ENCODE measurements at regions not wholly inside any gene's neighbourhood (a gene's known extent, or its start where the extent isn't known, plus 50 kb on each side); places are given as distances from the start of the nearest gene placed in this dataset.
"Not testable (repeated sequence)": the region's sequence is repeated elsewhere in the genome, so short reads cannot be mapped to it uniquely, and the experiment has no call there.

DNA sequence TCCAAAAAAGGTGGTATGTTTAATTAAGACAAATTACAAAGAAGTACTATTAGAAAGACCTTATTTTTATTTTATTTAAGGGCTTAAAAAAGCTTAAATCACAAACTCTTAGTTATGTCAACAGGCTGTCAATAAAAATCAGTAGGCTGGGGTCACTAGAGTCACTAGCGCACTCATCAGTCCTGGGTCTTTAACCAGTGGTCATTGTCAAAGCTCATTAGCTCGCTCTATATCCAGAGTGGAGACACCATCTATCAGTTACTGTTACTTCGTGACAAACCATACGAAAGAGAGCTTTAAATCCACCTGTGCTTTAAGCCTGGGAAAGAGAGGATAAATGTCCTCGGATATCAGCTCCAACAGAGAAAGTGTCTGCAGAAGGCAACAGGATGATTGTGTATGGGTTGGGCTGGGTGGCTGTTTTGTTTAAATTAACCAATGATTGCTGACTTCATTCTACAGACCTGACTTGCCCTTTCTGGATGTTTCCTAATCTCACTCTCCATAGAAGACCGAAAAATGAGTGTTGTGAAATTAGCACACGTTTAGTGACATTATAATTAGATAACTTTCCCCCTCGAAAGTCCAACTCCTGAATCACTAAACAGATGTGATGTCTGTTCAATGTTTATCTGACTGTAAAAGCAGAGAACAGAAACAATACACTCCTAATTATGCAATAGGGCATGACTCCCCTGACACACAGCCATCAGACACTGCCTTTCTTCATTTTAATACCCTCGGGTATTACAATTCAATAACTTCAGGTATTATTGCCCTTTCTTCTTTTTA is 123.6 kb upstream of the TNPO1 start:
- peak; percentile 41 for DNase-seq

DNA sequence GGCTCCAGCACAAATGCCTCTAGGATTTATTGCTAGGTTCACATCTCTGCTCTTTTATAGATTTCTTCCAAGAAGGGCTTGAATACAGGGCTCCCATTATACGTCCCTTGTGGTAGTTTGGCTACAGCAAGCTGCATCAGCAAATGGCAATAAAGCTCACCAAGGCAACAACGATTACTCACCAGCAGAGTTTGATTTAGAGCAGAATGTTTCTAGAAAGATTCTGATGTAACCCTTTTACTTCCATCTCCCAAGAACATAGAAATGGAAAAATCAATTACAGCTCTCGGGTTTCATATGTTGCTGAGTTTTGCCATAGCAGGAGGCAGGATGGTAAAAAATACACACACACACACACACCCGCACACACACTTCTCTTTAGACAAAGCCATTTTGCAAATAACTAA is 124.2 kb upstream of the TNPO1 start:
- peak; percentile 33 for DNase-seq

DNA sequence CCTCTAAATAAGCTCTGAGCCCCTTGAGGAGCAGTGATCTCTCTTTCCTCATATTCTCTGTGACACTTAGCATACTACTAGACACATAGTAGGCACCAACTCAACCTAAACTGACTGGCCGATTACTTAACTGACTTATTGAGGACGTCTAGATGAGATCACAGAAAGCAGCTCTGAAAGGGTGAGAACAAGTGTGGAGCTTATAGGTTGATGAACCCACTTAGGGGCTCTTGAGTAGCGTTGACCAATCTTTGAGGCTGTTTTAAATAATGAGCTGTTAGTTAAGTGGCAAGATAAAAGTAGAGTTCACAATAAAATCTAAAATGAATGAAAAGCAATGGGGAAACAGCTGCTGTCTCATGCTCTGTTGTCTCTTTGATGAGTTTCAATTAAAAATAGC is 124.7 kb upstream of the TNPO1 start:
- DNase-seq, result no peak

DNA sequence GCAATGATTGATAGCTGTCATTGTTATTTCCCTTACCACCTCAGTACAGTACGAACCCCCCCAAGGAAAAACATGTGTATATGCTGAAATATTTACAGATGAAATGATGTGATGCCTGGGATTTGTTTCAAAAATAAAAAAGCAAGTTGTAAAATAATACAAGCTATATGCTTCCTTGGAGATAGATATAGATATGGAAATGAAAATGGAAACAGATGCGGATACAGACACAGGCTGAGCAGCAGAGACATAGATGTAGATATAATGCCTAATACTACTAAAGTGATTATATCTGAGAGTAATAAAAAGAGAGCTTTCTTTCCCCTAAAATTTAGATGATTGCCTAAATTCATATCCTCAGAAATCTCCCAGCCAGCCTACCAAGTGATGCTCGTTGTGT is 127.5 kb upstream of the TNPO1 start:
- DNase-seq, result no peak

DNA sequence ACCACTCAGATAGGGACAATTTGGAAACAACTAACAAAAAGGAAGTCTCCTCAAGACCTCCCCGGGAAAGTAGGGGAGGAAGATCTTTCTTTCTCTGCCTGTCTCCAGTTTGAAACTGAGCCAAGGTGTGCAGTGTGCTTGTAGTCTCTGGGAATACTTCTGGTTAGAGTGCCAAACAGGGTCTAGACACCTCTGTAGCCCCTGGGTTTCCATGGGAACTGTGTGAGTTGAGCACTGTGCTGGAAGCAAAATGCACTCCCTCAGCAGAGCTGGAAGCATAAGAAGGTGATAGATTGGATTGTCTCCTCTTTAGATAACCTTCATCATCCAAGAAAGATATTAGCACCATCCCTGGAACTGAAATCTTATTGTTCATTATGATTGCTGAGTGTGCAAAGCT is 129.2 kb upstream of the TNPO1 start:
- no peak for DNase-seq

DNA sequence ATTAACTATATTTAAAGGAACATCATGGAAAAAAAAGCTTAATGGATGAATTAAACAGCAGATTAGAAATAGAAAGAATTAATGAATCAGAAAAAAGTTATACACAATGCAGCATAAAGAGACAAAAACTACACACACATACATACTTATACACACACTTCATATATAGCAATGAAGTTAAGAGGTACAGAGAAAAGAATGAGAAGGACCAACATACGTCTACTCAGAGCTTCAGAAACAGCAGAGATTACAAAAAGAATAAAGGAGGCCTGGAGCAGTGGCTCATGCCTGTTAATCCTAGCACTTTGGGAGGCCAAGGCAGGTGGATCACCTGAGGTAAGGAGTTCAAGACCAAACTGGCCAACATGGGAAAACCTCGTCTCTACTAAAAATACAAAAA is 133.9 kb upstream of the TNPO1 start:
- DNase-seq, result no peak

DNA sequence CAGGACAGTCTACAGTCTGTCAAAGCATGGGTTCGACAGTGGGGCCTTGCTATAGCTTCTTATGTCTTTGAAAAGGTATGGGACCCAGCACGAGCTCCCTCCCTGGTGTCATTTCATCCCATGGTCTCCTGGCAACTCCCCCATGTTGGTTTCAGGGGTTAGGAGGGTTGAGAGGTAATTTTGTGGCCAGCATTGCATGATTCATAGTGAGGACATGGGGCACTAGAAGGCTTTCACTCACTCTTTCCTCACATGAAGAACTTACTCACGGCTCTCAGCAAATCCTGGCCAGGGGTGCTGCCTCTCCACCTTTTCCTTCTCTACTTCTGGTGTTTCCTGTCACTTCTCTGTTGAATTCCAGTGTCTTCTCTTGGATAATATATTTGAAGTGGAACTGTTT is 134.7 kb upstream of the TNPO1 start:
- no peak for DNase-seq

DNA sequence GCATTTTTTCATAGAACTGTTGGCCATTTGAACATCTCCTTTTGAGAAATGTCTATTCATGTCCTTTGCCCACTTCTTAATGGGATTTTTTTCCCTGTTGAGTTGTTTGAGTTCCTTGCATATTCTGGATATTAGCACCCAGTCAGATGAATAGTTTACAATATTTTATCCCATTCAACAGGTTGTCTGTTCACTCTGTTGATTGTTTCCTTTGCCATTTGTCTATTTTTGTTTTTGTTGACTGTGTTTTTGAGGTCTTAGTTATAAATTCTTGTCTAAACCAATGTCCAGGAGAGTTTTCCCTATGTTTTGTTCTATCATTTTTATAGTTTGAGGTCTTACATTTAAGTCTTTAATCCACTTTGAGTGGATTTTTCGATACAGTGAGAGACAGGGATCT is 139.0 kb upstream of the TNPO1 start:
- DNase-seq, result no peak

DNA sequence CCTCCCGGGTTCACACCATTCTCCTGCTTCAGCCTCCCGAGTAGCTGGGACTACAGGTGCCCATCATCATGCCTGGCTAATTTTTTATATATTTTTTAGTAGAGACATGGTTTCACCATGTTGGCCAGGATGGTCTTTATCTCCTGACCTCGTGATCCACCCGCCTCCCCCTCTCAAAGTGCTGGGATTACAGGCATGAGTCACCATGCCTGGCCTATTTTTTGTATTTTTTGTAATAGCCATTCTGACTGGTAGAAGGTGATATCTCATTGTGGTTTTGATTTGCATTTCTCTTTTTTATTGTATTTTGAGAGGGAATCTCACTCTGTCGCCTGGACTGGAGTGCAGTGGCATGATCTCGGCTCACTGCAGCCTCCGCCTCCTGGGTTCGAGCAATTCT is 139.6 kb upstream of the TNPO1 start:
- DNase-seq, result not testable (repeated sequence)

DNA sequence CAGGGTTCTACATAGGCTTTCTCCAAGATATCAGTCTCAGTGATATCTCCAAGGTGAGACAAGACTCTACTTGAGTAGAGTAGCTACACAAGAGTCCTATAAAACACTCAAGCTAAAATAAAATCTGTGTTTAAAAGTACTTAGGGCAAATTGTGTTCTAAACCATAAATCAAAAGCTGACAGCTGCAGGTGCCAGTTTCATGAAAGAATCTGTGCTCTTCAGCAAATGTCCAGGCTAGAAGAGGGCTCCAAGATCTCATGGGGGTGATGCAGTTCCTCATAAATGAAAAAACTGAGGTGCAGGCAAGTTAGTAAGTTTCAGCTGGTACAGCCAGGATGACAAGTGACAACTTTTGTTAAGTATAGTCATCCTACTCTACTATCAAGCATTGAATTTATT is 142.8 kb upstream of the TNPO1 start:
- no peak for DNase-seq

DNA sequence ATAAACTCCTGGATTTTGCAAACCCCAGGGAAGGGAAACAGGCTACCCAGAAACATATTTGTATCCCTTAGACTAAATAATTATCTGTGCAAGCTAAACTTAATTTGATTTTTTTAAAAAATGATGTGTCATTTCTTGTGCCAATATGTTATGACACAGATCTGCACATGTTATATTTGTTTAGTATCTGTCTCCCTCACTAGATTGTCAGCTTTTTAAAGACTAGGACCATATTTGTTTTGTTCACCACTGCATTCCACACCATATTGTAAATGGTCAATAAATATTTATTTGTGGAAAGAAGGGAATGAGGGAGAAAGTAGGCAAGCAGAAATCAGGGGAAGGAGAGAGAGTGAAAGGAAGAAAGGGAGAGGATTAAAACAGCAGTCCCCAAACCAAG is 143.3 kb upstream of the TNPO1 start:
- no peak for DNase-seq

DNA sequence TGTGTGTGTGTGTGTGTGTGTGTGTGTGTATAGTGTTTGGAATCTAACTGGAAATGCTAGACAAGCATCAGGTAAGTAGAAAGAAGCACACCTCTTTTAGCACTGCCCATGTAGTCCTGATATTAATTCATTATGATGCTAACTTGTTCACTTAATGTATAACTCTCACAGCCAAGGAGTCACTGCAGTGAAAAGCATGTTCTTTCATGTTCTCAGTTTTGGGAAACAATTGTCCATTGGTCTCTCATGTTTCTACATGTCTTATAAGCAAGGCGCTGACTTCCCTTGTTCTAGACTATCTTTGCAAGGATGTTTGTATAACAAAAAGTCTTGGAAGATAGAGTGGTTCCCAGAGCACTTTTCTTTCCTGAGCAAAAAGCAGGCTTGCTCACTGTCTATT is 148.8 kb upstream of the TNPO1 start:
- DNase-seq, result no peak

DNA sequence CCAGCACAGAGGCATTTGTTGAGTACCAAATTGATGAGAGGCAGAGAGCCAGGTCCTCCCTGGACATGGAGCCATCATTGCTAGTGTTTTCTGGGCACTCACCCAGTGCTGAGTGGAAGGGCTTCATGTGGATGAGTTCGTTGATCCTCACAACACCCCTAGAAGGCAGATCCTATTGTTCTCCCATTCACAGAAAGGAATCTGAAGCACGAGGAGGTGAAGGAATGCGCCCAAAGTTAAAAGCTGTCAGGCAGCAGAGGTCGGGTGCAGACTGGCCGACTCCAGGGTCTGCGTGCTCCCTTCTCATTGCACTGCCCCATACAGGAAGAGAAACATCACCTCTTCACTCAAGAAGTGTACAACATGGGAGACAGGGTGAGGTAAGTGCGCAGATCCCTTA is 153.5 kb upstream of the TNPO1 start:
- no peak for DNase-seq

DNA sequence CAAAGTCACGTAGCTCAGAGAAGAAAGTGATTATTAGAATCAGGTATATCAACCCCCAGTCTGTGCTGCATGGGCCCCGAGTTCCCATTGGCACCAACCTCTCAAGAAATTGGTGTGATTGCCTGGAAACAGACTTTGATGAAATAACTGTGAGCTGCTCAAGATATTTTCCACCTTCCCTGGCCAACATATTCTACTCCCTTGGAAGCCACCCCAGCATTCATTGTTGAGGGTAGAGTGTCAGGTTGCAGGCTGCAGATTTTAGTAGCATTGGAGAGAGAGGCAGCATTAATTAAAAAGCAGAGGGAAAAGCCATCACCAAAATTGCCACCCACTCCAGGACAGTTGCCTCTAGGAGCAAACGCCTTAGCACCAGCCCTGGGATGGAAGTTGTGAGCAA is 154.2 kb upstream of the TNPO1 start:
- DNase-seq, result no peak

DNA sequence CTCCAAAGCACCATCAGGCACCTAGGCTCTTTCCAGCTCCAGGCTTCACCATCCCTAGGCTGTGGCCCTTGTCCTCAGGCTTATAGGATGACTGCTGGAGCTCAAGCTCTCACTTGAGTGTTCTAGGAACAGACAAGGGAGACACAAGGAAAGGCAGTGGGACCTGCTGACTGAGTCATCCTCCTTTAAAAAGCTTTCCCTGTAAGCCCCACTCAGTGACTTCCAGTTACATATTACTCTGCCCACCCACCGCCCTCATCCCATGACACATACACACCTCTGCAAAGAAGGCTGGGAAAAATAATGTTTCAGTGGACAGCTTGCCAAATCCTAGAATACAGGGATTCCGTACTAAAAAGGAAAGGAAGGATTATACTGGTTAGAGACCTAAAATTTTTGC is 154.2 kb upstream of the ZNF366 start:
- no peak for DNase-seq

DNA sequence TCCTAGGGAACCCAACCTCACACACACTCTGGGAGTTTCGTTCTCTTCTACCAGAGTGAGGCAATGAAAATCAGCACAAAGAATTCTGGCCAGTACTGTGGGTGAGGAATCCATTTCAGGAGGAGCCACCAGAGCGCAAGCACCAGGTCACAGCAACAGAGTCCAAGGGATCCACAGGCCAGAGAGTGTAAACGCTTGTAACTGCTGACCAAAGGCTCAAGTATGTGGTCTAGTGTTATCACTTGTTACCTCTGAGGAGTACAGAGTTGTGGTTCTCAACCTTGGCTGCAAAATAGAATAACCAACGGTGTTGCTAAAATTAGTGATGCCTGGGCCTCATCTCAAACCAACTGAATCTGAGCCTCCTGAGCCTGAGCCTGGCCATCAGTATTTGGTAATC is 152.5 kb upstream of the ZNF366 start:
- DNase-seq, result no peak

DNA sequence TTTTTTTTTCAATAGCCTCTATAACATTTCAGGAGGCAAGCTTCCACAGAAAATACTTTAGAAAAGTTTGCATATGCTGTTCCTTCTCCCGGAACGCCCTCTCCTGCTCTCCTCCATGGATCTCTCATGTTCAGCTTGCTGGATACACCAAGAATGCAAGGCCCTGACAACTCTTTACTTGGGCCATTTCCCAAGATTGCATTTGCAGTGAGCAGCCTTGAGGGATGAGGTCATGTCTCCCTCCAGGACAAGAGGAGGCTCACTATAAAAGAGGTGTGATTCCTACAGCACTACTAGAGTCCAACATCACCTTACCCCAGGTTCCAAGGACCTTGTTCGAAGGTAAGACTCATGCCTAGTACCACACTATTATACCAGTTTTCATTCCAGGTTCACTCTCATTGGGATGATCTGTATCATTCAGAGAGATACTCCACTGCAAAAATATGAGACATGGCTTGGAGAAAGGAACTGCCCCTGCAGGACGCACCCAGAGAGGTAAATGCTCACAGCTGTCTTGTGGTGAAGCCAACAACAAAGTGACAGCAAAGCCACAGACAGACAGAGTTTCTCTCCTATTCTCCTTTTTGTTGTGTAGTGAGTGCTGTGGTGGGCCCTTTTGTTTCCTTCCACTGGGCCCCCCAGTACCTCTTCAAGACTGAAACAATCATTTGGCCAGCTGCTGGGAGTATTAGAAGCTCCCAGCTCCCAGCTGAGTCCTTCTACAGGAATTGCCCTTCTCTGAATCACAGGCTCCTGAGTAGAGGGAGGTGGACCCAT is 151.7 kb upstream of the ZNF366 start:
- DNase-seq, result no peak

DNA sequence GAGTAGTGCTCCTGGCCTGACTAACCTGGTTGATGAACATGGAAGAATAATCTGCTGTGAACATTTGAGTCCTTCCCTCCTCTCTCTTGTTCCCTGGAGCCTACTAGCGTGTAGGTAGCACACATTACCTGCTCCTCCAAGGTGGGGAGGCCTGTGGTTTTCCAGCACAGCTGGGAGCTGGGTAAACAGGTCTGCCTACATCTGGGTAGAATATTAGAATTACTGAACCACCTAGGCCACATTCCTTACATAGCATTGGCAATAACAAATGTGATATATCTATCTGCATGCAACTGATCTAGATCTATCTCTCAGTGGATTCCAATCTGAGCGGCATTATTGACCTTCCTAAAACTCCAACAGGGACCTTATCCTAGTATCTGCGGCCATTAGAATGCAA is 151.0 kb upstream of the ZNF366 start:
- DNase-seq, result no peak

DNA sequence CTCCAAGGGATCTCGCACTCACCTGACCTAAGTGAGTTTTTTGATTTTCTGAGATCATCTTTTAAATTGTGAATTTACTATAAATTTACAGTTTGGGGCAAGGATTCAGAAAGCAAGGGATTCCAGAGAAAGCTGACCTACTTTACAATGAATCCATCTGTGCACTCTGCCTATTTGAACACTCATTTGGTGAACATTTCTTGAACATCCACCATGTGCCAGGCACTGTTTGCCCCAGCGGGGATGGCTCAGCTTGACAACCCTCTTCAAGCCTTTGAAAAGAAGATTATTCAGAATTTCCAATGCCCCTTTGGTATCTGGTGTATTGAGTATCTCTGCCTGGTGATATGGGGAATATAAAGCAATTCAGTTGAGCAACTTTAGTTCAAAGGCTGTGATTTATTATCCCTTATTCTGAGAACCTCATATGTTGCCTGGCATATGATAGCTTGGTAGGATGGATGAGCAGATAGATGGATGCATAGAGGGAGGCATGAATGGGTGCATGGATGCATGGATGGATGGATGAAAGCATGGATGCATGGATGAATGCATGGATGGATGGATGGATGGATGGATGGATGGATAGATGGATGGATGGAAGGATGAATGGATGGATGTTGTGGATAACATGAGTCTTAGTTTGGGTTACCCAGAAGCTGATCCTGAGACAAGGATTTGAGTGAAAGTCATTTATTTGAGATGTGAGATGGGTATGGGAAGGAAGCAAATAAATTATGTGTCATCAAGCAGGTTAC is 149.7 kb upstream of the ZNF366 start:
- DNase-seq, result no peak

DNA sequence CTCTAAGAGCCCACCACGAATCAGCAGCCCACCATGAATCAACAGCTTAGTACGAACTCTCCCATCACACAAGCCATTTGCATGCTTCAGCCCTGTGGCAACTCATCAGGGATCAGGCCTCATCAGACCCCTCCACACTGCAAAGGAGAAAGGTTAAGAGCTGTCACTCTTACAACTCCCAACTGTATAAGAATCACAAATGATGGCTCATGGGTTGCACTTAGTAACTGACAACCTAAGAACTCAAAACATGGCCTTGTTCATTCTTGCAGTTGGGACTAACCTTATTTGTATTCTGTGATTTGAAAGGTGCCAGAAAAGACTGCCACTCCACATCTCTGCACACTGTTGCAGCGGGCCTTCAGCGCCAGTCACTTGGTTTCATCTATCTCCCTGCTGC is 149.1 kb upstream of the ZNF366 start:
- no peak for DNase-seq

DNA sequence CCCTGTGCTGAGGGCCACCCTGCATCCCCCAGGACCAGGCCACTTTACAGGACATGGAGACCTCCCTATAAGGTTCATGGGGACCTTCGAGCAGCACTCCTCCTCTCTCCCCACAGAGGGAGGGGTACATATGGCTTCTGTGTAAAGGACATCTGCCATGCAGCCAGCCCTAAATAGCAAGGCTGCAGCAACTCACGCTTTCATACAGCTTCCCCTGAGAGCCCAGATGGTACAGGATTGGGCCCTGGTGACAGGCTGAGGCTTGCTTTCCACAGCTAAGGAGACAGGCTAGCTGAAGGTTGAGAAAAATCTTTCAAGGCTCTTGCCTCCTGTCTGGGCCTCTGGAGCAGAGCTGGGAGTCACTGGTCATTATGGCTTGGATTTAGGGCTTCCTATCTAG is 147.0 kb upstream of the ZNF366 start:
- peak; percentile 55 for DNase-seq

DNA sequence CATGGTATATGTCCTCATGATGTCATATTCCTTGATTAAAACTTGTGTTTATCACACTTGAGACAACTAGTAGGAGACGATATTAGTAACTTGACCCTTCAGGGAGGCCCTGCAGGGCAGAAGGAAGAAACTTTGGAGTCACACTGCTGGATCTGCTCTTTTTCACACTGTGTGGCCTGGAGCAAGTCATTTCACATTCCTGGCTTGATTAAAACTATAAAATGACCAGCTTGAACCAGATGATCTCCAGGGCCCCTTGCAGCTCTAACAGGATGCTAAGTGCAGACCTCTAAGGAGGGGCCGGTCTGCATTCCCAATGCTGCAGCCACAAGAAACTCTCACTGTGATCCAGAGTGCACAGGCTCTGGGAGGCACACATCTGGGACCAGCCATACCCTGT is 146.4 kb upstream of the ZNF366 start:
- DNase-seq, result no peak

DNA sequence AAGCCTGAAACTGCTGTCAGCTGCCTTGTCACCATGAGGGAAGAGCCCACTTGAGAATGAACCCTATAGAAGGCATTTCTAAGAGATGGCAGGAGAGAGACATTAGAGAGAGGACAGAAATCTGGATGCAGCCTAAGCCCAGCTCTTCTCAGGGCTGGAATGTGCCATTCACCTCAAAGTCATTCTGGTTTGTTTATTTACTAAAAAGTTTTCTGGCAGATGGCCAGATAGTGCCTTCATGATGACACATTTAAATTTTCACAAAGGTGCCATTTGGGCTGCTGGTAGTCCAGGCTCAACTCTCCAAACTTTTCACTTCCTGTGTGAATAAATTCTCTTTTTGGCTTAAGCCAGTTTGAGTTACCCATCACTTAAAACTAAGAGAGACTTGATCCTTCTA is 144.6 kb upstream of the ZNF366 start:
- DNase-seq, result no peak

DNA sequence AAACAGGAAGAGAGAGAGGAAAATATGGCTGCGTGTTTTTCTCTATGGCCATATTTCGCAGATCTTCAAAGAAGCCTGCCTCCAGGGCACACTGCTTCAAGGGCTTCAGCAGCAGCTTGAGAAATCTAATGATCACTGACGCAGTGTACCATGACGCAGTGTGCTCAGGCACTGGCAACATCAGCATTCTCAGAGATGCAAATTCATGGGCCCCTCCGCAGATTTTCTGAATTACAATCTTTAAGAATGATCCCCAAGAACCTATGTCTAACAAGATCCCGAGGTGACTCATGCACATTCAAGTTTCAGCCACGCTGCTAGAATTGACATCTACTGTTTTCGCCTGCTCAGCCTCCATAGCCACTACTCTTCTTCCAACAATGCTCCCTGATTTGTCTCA is 143.9 kb upstream of the ZNF366 start:
- DNase-seq, result no peak

All from retina (tissue), 1 donor.